Right lobe of liver (tissue), 4 donors: ENCODE measurements at regions not wholly inside any gene's neighbourhood (a gene's known extent, or its start where the extent isn't known, plus 50 kb on each side); places are given as distances from the start of the nearest gene placed in this dataset.

Experiments used
- CTCF ChIP-seq, 4 donors: fragments of 200-600 bp in 3 of 4; fragments of 450-650 bp in 1 of 4; IDR thresholded peaks; one replicate each; pipeline versions ENCODE4 v1.5.1 to v1.8.0; 2016 to 2022; ENCODE audit warnings: antibody characterized with exemption in 4 of 4, mild to moderate bottlenecking in 2 of 4
- POLR2A ChIP-seq: fragments of 450-650 bp; IDR thresholded peaks from one replicate; pipeline ENCODE4 v1.6.1; 2017; ENCODE audit warnings: antibody characterized with exemption, mild to moderate bottlenecking
- donor health status: DM: no; HTN: no; CAD: no.
- donor health status: DM: no; HTN: no; CAD: no.
- donor health status: DM: no; HTN: yes; CAD: no.

- no peak for TF ChIP-seq CTCF (IDR thresholded peaks at IDR 0.05)
- no peak for TF ChIP-seq POLR2A
These were observed 134.6 kb upstream of the TUT7 start for GRCh38 chr9:86488794-86489193.
